ENCODE measurements at regions not wholly inside any gene's neighbourhood (a gene's known extent, or its start where the extent isn't known, plus 50 kb on each side); places are given as distances from the start of the nearest gene placed in this dataset.

DNA sequence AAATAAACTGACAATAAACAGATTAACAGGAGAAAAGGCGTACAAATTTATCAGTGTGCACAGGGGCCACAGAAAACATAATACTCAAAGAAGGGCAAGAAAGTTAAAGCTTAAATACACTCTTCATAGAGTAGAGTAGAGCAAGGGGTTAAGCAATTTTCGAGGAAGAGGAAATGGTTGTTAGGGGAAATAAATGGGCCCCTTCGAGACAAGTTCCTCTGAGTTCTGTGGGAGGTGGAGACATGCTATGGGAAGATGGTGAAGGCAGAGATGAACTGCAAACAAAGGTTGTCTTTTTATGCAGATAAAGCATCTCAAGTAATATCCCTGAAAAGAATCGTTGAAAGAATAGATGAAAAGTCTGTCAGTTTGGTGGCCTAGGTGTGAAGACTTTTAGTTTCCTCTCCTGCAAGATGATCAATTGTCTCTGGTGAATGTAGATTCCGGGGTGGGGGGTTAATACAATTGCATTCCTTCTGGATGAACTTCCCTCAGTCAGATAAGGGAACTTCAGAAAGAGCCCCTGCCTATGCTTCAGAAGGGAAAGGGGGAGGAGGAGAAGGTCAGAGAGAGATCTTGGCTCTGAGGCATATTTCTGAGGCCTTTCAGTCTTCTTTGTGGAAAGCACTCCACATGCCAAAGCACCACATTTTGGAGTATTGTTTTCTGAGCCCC is 127.0 kb downstream of the METTL4 start:
- Mint-ChIP-seq H3K4me3 (no peak overlapping the region), H3K36me3 (ENCODE audit: low read depth) (no peaks in the 10 kb centered on the region), H3K27ac (no peak overlapping the region), H3K9me3 (no peaks in the 10 kb centered on the region), H3K4me1 (no peaks in the 10 kb centered on the region), H3K27me3 (peaks cover 2% of the 10 kb centered on the region)
- DNase-seq (no peak), ATAC-seq (no peak)

GRCh38 chr18:2448565-2449151 is 122.6 kb downstream of the METTL4 start:
- Mint-ChIP-seq H3K9me3 (no peaks in the 10 kb centered on the region), H3K4me3 (no peak overlapping the region)
- no peak for ATAC-seq

DNA sequence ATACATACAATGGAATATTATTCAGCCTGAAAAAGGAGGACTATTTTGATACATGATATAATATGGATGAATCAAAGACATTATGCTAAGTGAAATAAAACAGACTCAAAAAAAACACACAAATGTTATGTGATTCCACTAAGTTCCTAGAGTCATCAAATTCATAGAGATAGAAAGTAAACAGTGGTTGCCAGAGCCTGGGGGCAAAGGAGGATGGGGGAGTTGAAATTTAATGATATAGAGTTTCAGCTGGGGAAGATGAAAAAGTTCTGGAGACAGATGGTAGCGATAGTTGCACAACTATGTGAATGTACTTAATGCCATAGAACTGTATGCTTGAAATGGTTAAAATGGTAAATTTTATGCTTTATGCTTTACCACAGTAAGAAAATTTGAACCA is 119.7 kb downstream of the METTL4 start:
- no peak overlapping the region for H3K4me3 Mint-ChIP-seq
- ATAC-seq, result no peak
- H3K4me1 Mint-ChIP-seq, result no peaks in the 10 kb centered on the region
- no peak for DNase-seq
- no peaks in the 10 kb centered on the region for H3K9me3 Mint-ChIP-seq
- H3K27me3 Mint-ChIP-seq, result no peaks in the 10 kb centered on the region
- no peaks in the 10 kb centered on the region for H3K36me3 Mint-ChIP-seq (ENCODE audit: low read depth)
- no peak overlapping the region for H3K27ac Mint-ChIP-seq

More at GRCh38 chr18:2448565-2449151, 122.6 kb downstream of the METTL4 start:
- no peak for DNase-seq
- Mint-ChIP-seq H3K27me3 (peaks cover 2% of the 10 kb centered on the region), H3K36me3 (ENCODE audit: low read depth) (no peaks in the 10 kb centered on the region), H3K27ac (no peak overlapping the region), H3K4me1 (no peaks in the 10 kb centered on the region)

DNA sequence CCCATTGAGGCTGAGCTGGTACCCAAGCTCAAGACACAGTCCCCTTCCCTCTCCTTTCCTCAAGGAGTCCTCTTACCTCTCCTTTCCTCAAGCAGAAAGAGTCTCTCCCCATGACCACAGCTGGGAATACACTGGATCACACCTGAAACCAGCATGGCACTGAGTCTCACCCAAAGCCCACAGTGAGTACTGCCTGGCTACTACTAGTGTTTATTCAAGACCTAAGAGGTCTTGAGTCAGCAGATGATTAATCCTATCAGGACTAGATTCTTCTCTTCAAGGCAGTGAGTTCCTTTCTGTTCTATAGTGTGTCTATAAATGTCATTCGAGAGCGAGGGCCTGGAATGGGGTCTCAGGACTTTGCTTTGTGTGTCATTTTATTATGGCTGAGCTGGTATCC is 111.4 kb downstream of the METTL4 start:
- ATAC-seq (no peak), DNase-seq (no peak)
- Mint-ChIP-seq H3K27me3 (no peaks in the 10 kb centered on the region), H3K9me3 (no peaks in the 10 kb centered on the region), H3K4me1 (no peaks in the 10 kb centered on the region), H3K4me3 (no peak overlapping the region), H3K36me3 (ENCODE audit: low read depth) (no peaks in the 10 kb centered on the region), H3K27ac (no peak overlapping the region)

- Mint-ChIP-seq H3K9me3 (no peaks in the 10 kb centered on the region), H3K36me3 (ENCODE audit: low read depth) (no peaks in the 10 kb centered on the region), H3K27me3 (peaks cover 4% of the 10 kb centered on the region), H3K4me1 (no peaks in the 10 kb centered on the region), H3K27ac (no peak overlapping the region), H3K4me3 (no peak overlapping the region)
- ATAC-seq (no peak), DNase-seq (no peak)
Observed at GRCh38 chr18:2466978-2467377, 104.3 kb downstream of the METTL4 start.

DNA sequence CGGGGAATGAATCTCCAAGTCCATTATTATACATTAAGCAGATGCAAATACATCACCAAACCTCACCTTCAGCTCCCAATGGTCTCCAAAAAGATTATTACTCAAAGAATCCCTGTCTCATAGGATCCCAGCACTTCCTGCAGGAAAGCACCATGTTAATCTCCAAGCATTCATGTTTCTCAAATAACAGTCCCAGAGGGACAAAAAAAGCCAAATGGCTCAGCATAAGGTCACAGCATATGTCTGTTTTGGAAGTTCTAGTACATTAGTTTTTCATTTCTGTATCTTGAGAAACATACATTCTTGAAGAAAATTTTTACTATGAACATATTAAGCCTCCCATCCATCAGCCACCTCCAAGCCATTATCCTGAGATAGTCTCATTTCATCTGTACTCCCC is 103.3 kb downstream of the METTL4 start:
- no peaks in the 10 kb centered on the region for H3K4me1 Mint-ChIP-seq
- no peak overlapping the region for H3K4me3 Mint-ChIP-seq
- DNase-seq, result no peak
- peaks cover 4% of the 10 kb centered on the region for H3K27me3 Mint-ChIP-seq
- H3K36me3 Mint-ChIP-seq (ENCODE audit: low read depth), result no peaks in the 10 kb centered on the region
- H3K27ac Mint-ChIP-seq, result no peak overlapping the region
- no peaks in the 10 kb centered on the region for H3K9me3 Mint-ChIP-seq
- ATAC-seq, result no peak

- DNase-seq (no peak), ATAC-seq (no peak)
- Mint-ChIP-seq H3K9me3 (no peaks in the 10 kb centered on the region), H3K4me1 (no peaks in the 10 kb centered on the region), H3K36me3 (ENCODE audit: low read depth) (no peaks in the 10 kb centered on the region), H3K27ac (no peak overlapping the region), H3K27me3 (peaks cover 2% of the 10 kb centered on the region), H3K4me3 (no peak overlapping the region)
Observed at GRCh38 chr18:2471523-2471922, 99.8 kb downstream of the METTL4 start.

DNA sequence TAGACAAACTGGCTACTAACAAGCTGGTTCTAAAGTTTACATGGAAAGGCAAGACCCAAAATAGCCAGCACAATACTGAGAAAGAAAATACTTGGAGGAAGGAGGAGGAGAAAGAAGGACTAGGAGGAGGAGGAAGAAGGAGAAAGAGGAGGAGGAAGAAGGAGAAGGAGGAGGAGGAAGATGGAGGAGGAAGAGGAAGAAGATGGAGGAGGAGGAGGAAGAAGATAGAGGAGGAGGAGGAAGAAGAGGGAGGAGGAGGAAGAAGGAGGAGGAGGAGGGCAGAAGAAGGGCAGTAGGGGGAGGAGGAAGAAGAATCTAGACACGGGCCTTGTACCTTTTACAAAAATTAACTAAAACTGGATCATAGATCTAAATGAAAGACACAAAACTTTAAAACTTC is 92.6 kb downstream of the METTL4 start:
- ATAC-seq (no peak), DNase-seq (no peak)
- Mint-ChIP-seq H3K4me1 (no peaks in the 10 kb centered on the region), H3K4me3 (no peak overlapping the region), H3K36me3 (ENCODE audit: low read depth) (no peaks in the 10 kb centered on the region), H3K27me3 (peaks cover 16% of the 10 kb centered on the region), H3K9me3 (no peaks in the 10 kb centered on the region), H3K27ac (no peak overlapping the region)

DNA sequence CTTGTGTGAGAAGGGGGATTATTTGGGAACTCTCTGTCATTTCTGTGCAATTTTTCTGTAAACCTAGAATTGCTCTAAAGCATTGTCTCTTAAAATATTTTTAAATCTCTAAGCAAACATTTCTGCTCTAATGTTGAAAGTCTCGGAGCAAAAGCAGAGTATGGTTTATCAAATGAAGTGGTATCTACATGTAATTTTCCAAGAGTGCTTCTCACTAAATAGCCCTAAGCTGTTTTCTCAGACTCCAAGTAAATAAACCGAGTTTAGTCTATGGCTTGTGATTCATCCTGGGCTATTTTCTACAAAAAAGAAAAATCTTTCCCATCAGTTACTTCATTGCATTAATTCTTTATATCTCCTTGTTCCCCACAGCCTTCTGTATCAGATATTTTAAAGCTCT is 90.8 kb downstream of the METTL4 start:
- no peaks in the 10 kb centered on the region for H3K4me1 Mint-ChIP-seq
- peaks cover 14% of the 10 kb centered on the region for H3K27me3 Mint-ChIP-seq
- no peak overlapping the region for H3K27ac Mint-ChIP-seq
- no peaks in the 10 kb centered on the region for H3K36me3 Mint-ChIP-seq (ENCODE audit: low read depth)
- no peaks in the 10 kb centered on the region for H3K9me3 Mint-ChIP-seq
- no peak for ATAC-seq
- H3K4me3 Mint-ChIP-seq, result no peak overlapping the region
- DNase-seq, result no peak

DNA sequence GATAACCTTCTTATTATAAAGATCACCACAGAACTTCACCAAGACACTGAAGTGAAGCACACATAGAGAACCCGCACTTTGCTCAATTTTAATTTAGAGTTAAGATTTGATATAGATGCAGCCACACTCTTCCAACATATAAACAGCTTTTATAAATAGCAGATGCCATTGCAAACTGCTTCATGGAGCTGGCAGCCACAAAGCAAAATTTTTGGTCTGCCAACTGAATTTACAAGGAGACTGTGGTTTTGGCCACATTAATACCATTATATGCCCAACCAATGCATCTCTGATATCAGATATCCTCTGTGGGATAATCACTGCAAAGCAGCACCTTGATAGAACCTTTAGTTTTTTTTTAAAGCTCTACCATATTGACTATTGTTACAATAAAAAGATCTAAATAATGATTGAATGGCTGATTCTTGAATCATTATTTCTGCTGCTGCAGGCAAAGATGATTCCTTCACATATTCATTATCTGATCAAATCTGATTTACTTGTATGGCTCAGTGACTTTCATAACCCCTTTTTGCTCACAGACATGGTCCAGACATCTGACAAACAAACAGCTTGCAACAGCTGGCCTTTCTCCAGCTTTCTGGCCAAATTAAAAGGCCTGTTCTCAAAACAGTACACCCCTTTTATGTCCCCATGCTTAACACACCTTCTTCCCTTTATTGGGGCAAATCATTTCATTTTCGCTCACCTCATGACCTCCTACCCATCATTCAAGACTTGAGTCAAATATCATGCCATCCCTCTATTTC is 88.4 kb downstream of the METTL4 start:
- Mint-ChIP-seq H3K4me3 (no peak overlapping the region), H3K4me1 (no peaks in the 10 kb centered on the region), H3K27me3 (peaks cover 19% of the 10 kb centered on the region), H3K27ac (no peak overlapping the region), H3K9me3 (no peaks in the 10 kb centered on the region), H3K36me3 (ENCODE audit: low read depth) (no peaks in the 10 kb centered on the region)
- no peak for ATAC-seq
- DNase-seq, result no peak

DNA sequence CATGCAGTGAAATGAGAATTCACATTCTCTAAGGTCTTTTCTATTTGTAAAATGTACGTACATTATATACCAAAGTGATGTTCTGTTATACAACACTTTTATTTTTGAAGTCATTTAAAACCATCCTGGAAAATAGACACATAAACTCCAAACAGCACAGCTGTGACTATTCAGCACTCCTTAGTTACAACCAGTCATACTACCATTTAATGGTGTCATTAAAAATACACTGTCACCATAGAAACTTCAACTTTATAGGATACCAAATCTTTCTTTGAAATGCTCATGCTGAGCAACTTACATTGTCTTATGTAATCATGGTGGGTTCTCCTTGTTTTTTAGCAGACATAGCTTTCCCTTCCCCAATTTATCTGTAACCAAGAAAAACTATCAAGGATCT is 85.3 kb downstream of the METTL4 start:
- Mint-ChIP-seq H3K4me3 (no peak overlapping the region), H3K36me3 (ENCODE audit: low read depth) (no peaks in the 10 kb centered on the region), H3K4me1 (no peaks in the 10 kb centered on the region), H3K27ac (no peak overlapping the region), H3K9me3 (no peaks in the 10 kb centered on the region), H3K27me3 (peaks cover 14% of the 10 kb centered on the region)
- ATAC-seq (no peak), DNase-seq (no peak)

- H3K4me3 Mint-ChIP-seq, result no peak overlapping the region
- peaks cover 14% of the 10 kb centered on the region for H3K27me3 Mint-ChIP-seq
- H3K36me3 Mint-ChIP-seq (ENCODE audit: low read depth), result no peaks in the 10 kb centered on the region
Observed at GRCh38 chr18:2486426-2486825, 84.9 kb downstream of the METTL4 start.

More at GRCh38 chr18:2486426-2486825, 84.9 kb downstream of the METTL4 start:
- ATAC-seq, result no peak
- no peak overlapping the region for H3K27ac Mint-ChIP-seq
- H3K9me3 Mint-ChIP-seq, result no peaks in the 10 kb centered on the region
- no peaks in the 10 kb centered on the region for H3K4me1 Mint-ChIP-seq
- no peak for DNase-seq

Measured in activated naive CD8-positive, alpha-beta T cell treated with anti-CD3 and anti-CD28 coated beads, Interleukin-2, amount 50 U/mL, for 24 hours (primary cell).